Mesodermal cell (in vitro differentiated cells): ENCODE measurements at regions not wholly inside any gene's neighbourhood (a gene's known extent, or its start where the extent isn't known, plus 50 kb on each side); places are given as distances from the start of the nearest gene placed in this dataset.

ENCODE experiments used
- H3K27ac ChIP-seq: 2 replicates; pipeline ENCODE4 v1.7.0; 2013; ENCODE audit warnings: mild to moderate bottlenecking, low read depth, low read length, moderate library complexity; ENCODE audit not compliant: severe bottlenecking
- H3K36me3 ChIP-seq: 2 replicates; pipeline ENCODE4 v1.7.1; 2013; ENCODE audit warnings: mild to moderate bottlenecking, low read length, moderate library complexity; ENCODE audit not compliant: control insufficient read depth, insufficient read depth
- H3K4me1 ChIP-seq: one replicate; pipeline ENCODE4 v1.7.1; 2013; ENCODE audit warnings: mild to moderate bottlenecking, low read length; ENCODE audit not compliant: insufficient read depth, control insufficient read depth, poor library complexity, severe bottlenecking
- H3K4me3 ChIP-seq: 2 replicates; pipeline ENCODE4 v1.7.0; 2013; ENCODE audit warnings: low read length, control low read depth, mild to moderate bottlenecking; ENCODE audit not compliant: insufficient read depth, poor library complexity, severe bottlenecking; ENCODE audit errors: extremely low read depth
- H3K9me3 ChIP-seq: 2 replicates; pipeline ENCODE4 v1.7.1; 2013; ENCODE audit warnings: mild to moderate bottlenecking, low read length, moderate library complexity; ENCODE audit not compliant: control insufficient read depth
- WGBS, 2 experiments: methylation state at CpG; one replicate each; pipeline ENCODE4 v1.1.5; 2013; ENCODE audit warnings: missing lambda C conversion rate in 2 of 2; ENCODE audit not compliant: insufficient coverage in 2 of 2; 5-methylcytosine and 5-hydroxymethylcytosine counted together

GRCh38 chr3:25292036-25292435, 136.0 kb upstream of the RARB start:
- H3K27ac ChIP-seq = peak overlapping the region; percentile 67

GRCh38 chr3:25292595-25292994, 135.5 kb upstream of the RARB start:
- no peaks in the 10 kb centered on the region for H3K36me3 ChIP-seq
- H3K4me1 ChIP-seq = no peaks in the 10 kb centered on the region
- H3K27ac ChIP-seq = no peak overlapping the region
- WGBS, 2 experiments = 82 to 92% methylated on average over 4 to 6 of the region's 6 CpGs
- no peaks in the 10 kb centered on the region for H3K9me3 ChIP-seq
- no peak overlapping the region for H3K4me3 ChIP-seq

More at GRCh38 chr3:25292036-25292435, 136.0 kb upstream of the RARB start:
- Histone ChIP-seq H3K36me3 (no peaks in the 10 kb centered on the region), H3K9me3 (no peaks in the 10 kb centered on the region), H3K4me1 (no peaks in the 10 kb centered on the region), H3K4me3 (no peak overlapping the region)
- 67 to 100% methylated on average over 1 to 3 of the region's 3 CpGs for WGBS, 2 experiments

- no peaks in the 10 kb centered on the region for H3K36me3 ChIP-seq
- H3K9me3 ChIP-seq = no peaks in the 10 kb centered on the region
- no peak overlapping the region for H3K4me3 ChIP-seq
- 80% methylated on average over 1 of the region's 5 CpGs; no CpG with 5 or more reads in 1 of the 2 experiments for WGBS, 2 experiments
- no peaks in the 10 kb centered on the region for H3K4me1 ChIP-seq
- H3K27ac ChIP-seq = no peak overlapping the region
These were observed 134.3 kb upstream of the RARB start for GRCh38 chr3:25293736-25294135.

- no peaks in the 10 kb centered on the region for H3K9me3 ChIP-seq
- H3K4me3 ChIP-seq = no peak overlapping the region
- no peaks in the 10 kb centered on the region for H3K36me3 ChIP-seq
- no peak overlapping the region for H3K27ac ChIP-seq
- no peaks in the 10 kb centered on the region for H3K4me1 ChIP-seq
- 83 to 90% methylated on average over 1 to 2 of the region's 6 CpGs for WGBS, 2 experiments
These were observed 133.8 kb upstream of the RARB start for GRCh38 chr3:25294169-25294805.

GRCh38 chr3:25297667-25298585, 130.1 kb upstream of the RARB start:
- WGBS, 2 experiments = 80 to 94% methylated on average over 2 to 6 of the region's 9 CpGs
- no peak overlapping the region for H3K27ac ChIP-seq
- H3K4me1 ChIP-seq = no peaks in the 10 kb centered on the region
- no peak overlapping the region for H3K4me3 ChIP-seq
- H3K36me3 ChIP-seq = no peaks in the 10 kb centered on the region
- H3K9me3 ChIP-seq = no peaks in the 10 kb centered on the region

- Histone ChIP-seq H3K9me3 (no peaks in the 10 kb centered on the region), H3K4me1 (no peaks in the 10 kb centered on the region), H3K36me3 (no peaks in the 10 kb centered on the region), H3K4me3 (no peak overlapping the region), H3K27ac (no peak overlapping the region)
- no CpG with 5 or more reads among the region's 1 CpG for WGBS, 2 experiments
These were observed 127.9 kb upstream of the RARB start for GRCh38 chr3:25300141-25300540.

- Histone ChIP-seq H3K9me3 (no peaks in the 10 kb centered on the region), H3K4me1 (no peaks in the 10 kb centered on the region), H3K27ac (no peak overlapping the region), H3K4me3 (no peak overlapping the region), H3K36me3 (no peaks in the 10 kb centered on the region)
- 71 to 93% methylated on average over 2 of the region's 2 CpGs for WGBS, 2 experiments
These were observed 123.1 kb upstream of the RARB start for GRCh38 chr3:25304916-25305315.

GRCh38 chr3:25306066-25306465, 122.0 kb upstream of the RARB start:
- Histone ChIP-seq H3K36me3 (no peaks in the 10 kb centered on the region), H3K27ac (no peak overlapping the region), H3K9me3 (no peaks in the 10 kb centered on the region), H3K4me3 (no peak overlapping the region), H3K4me1 (no peaks in the 10 kb centered on the region)
- WGBS, 2 experiments = 88 to 93% methylated on average over 4 of the region's 5 CpGs

- WGBS, 2 experiments = no CpG with 5 or more reads among the region's 2 CpGs
- H3K27ac ChIP-seq = no peak overlapping the region
- H3K4me1 ChIP-seq = no peaks in the 10 kb centered on the region
- no peaks in the 10 kb centered on the region for H3K9me3 ChIP-seq
- H3K4me3 ChIP-seq = no peak overlapping the region
- no peaks in the 10 kb centered on the region for H3K36me3 ChIP-seq
These were observed 121.4 kb upstream of the RARB start for GRCh38 chr3:25306705-25307104.

- Histone ChIP-seq H3K4me1 (no peaks in the 10 kb centered on the region), H3K36me3 (no peaks in the 10 kb centered on the region), H3K4me3 (no peak overlapping the region), H3K27ac (no peak overlapping the region), H3K9me3 (no peaks in the 10 kb centered on the region)
- WGBS, 2 experiments = 100% methylated on average over 1 to 2 of the region's 2 CpGs
These were observed 114.8 kb upstream of the RARB start for GRCh38 chr3:25313286-25313685.
